Neural cell (in vitro differentiated cells): ENCODE measurements at regions not wholly inside any gene's neighbourhood (a gene's known extent, or its start where the extent isn't known, plus 50 kb on each side); places are given as distances from the start of the nearest gene placed in this dataset.

ENCODE experiments used
- H2AFZ ChIP-seq: fragments of 200-600, 300-800 bp; sonication (generic), shearing (Covaris generic); 2 replicates; pipeline ENCODE4 v1.6.0; 2014; ENCODE audit warnings: low read depth, mild to moderate bottlenecking, antibody characterized with exemption, low read length, moderate library complexity
- H3F3A ChIP-seq: fragments of 200-600 bp; shearing (Covaris generic); 2 replicates; pipeline ENCODE4 v1.6.1; 2016; ENCODE audit warnings: mild to moderate bottlenecking, moderate library complexity, mixed read lengths, antibody characterized with exemption, low read length; ENCODE audit not compliant: insufficient read depth, poor library complexity, severe bottlenecking
- H3K27ac ChIP-seq: fragments of 200-600, 300-800 bp; sonication (generic), shearing (Covaris generic); 2 replicates; pipeline ENCODE4 v1.5.1; 2014; ENCODE audit warnings: mild to moderate bottlenecking, low read length, moderate library complexity
- H3K27me3 ChIP-seq: fragments of 300-800, 200-600 bp; sonication (generic), shearing (Covaris generic); 2 replicates; pipeline ENCODE4 v1.6.0; 2014; ENCODE audit warnings: mild to moderate bottlenecking, low read depth, low read length, moderate library complexity; ENCODE audit not compliant: insufficient read depth
- H3K36me3 ChIP-seq: fragments of 300-800, 200-600 bp; sonication (generic), shearing (Covaris generic); 2 replicates; pipeline ENCODE4 v1.5.1; 2014; ENCODE audit warnings: mild to moderate bottlenecking, antibody characterized with exemption, low read length, moderate library complexity; ENCODE audit not compliant: insufficient read depth
- H3K4me2 ChIP-seq: fragments of 300-800, 200-600 bp; sonication (generic), shearing (Covaris generic); 2 replicates; pipeline ENCODE4 v1.6.0; 2014; ENCODE audit warnings: mild to moderate bottlenecking, low read length
- H3K4me3 ChIP-seq: fragments of 300-800, 200-600 bp; sonication (generic), shearing (Covaris generic); 2 replicates; pipeline ENCODE4 v1.5.1; 2014; ENCODE audit warnings: mild to moderate bottlenecking, low read length, moderate library complexity
- H3K79me2 ChIP-seq: fragments of 200-600 bp; shearing (Covaris generic); replicated peaks from 2 replicates; pipeline ENCODE4 v1.6.0; 2014; ENCODE audit warnings: mild to moderate bottlenecking, low read length, moderate library complexity; ENCODE audit not compliant: insufficient read depth
- H3K9ac ChIP-seq: fragments of 300-800, 200-600 bp; sonication (generic), shearing (Covaris generic); 2 replicates; pipeline ENCODE4 v1.6.1; 2016; ENCODE audit warnings: mild to moderate bottlenecking, low read length, mixed read lengths
- H3K9me2 ChIP-seq: fragments of 200-600 bp; shearing (Covaris generic); 2 replicates; pipeline ENCODE4 v1.6.1; 2016; ENCODE audit warnings: mild to moderate bottlenecking, low read length, mixed read lengths; ENCODE audit not compliant: insufficient read depth
- H3K9me3 ChIP-seq: fragments of 200-600, 300-800 bp; sonication (generic), shearing (Covaris generic); 2 replicates; pipeline ENCODE4 v1.6.1; 2016; ENCODE audit warnings: mild to moderate bottlenecking, mixed run types, low read length, moderate library complexity, mixed read lengths
- H4K20me1 ChIP-seq: fragments of 200-600 bp; shearing (Covaris generic); 2 replicates; pipeline ENCODE4 v1.6.1; 2016; ENCODE audit warnings: mild to moderate bottlenecking, mixed run types; ENCODE audit not compliant: insufficient read depth
- CTCF ChIP-seq: fragments of 450-650 bp; IDR thresholded peaks from 2 replicates; pipeline ENCODE4 v1.5.1; 2014; ENCODE audit warnings: antibody characterized with exemption, mild to moderate bottlenecking, moderate library complexity; ENCODE audit not compliant: poor library complexity, severe bottlenecking
- EP300 ChIP-seq: fragments of 450-650 bp; conservative IDR thresholded peaks from 2 replicates; pipeline ENCODE4 v1.6.1; 2014; ENCODE audit warnings: antibody characterized with exemption, mild to moderate bottlenecking, moderate library complexity; ENCODE audit not compliant: poor library complexity, severe bottlenecking
- EZH2 ChIP-seq: fragments of 200-600, 300-800 bp; shearing (Covaris generic), sonication (generic); IDR thresholded peaks from 2 replicates; pipeline ENCODE4 v1.6.1; 2014; ENCODE audit warnings: antibody characterized with exemption, low read length, borderline replicate concordance, mild to moderate bottlenecking; ENCODE audit not compliant: insufficient read depth, poor library complexity, severe bottlenecking
- MXI1 ChIP-seq: fragments of 450-650 bp; conservative IDR thresholded peaks from 2 replicates; pipeline ENCODE4 v1.6.1; 2014; ENCODE audit warnings: antibody characterized with exemption, mild to moderate bottlenecking; ENCODE audit not compliant: poor library complexity, severe bottlenecking
- POLR2AphosphoS5 ChIP-seq: IDR thresholded peaks from 2 replicates; pipeline ENCODE4 v1.6.1; 2012
- RAD21 ChIP-seq: fragments of 450-650 bp; conservative IDR thresholded peaks from 2 replicates; pipeline ENCODE4 v1.6.1; 2014; ENCODE audit warnings: antibody characterized with exemption, mild to moderate bottlenecking, moderate library complexity
- REST ChIP-seq: IDR thresholded peaks from 2 replicates; pipeline ENCODE4 v1.6.1; 2012; ENCODE audit warnings: borderline replicate concordance
- SMC3 ChIP-seq: fragments of 450-650 bp; conservative IDR thresholded peaks from 2 replicates; pipeline ENCODE4 v1.6.1; 2014; ENCODE audit warnings: antibody characterized with exemption, mild to moderate bottlenecking, moderate library complexity; ENCODE audit not compliant: poor library complexity
- TAF1 ChIP-seq: IDR thresholded peaks from 2 replicates; pipeline ENCODE4 v1.6.1; 2012; ENCODE audit warnings: low read depth

GRCh38 chr20:59441306-59441705 is 140.9 kb downstream of the EDN3 start:
- Histone ChIP-seq H3K27me3 (no peaks in the 10 kb centered on the region), H3K9me3 (no peaks in the 10 kb centered on the region), H3K36me3 (no peaks in the 10 kb centered on the region), H3K27ac (no peak overlapping the region), H3K79me2 (no peaks in the 10 kb centered on the region), H3K4me3 (no peak overlapping the region), H2AFZ (no peak overlapping the region), H3F3A (no peaks in the 10 kb centered on the region), H3K9me2 (no peaks in the 10 kb centered on the region), H4K20me1 (no peaks in the 10 kb centered on the region), H3K4me2 (no peak overlapping the region), H3K9ac (no peak overlapping the region)
- TF ChIP-seq TAF1 (no peak), POLR2AphosphoS5 (no peak), RAD21 (no peak), EP300 (no peak)

GRCh38 chr20:59441860-59442810 is 141.7 kb downstream of the EDN3 start:
- Histone ChIP-seq H4K20me1 (no peaks in the 10 kb centered on the region), H3K4me3 (no peak overlapping the region), H3K27ac (no peak overlapping the region), H2AFZ (no peak overlapping the region), H3K9ac (no peak overlapping the region), H3K36me3 (no peaks in the 10 kb centered on the region), H3K27me3 (no peaks in the 10 kb centered on the region), H3K4me2 (no peak overlapping the region), H3F3A (no peaks in the 10 kb centered on the region), H3K79me2 (no peaks in the 10 kb centered on the region), H3K9me2 (no peaks in the 10 kb centered on the region), H3K9me3 (no peaks in the 10 kb centered on the region)
- TF ChIP-seq RAD21 (no peak), POLR2AphosphoS5 (no peak), TAF1 (no peak), REST (no peak), SMC3 (no peak), MXI1 (no peak), EZH2 (no peak), CTCF (no peak), EP300 (no peak)
